Effector CD4-positive, alpha-beta T cell (primary cell): ENCODE measurements at regions not wholly inside any gene's neighbourhood (a gene's known extent, or its start where the extent isn't known, plus 50 kb on each side); places are given as distances from the start of the nearest gene placed in this dataset.

Source experiments
- DNase-seq: peaks from one replicate; pipeline ENCODE4 v3.0.0-alpha.2; 2020

DNA sequence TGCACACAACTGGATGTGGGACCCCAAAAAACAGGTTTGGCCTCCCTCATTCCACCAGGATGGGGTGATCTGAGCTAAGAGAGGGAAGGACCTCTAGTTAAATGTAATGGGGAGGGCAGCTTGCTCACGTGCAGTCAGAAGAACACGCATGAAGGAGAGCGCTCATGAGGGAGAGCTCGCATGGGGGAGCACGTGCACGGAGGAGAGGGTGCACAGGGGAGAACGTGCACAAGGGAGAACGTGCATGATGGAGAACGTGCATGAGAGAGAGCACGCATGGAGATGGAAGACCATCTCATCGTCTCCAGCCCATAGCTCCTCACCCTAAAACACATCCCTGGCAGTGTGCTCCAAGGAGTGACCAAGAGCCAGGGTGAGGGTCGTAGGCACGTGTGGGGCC lies 141.2 kb downstream of the RBFOX3 start:
- no peak for DNase-seq

DNA sequence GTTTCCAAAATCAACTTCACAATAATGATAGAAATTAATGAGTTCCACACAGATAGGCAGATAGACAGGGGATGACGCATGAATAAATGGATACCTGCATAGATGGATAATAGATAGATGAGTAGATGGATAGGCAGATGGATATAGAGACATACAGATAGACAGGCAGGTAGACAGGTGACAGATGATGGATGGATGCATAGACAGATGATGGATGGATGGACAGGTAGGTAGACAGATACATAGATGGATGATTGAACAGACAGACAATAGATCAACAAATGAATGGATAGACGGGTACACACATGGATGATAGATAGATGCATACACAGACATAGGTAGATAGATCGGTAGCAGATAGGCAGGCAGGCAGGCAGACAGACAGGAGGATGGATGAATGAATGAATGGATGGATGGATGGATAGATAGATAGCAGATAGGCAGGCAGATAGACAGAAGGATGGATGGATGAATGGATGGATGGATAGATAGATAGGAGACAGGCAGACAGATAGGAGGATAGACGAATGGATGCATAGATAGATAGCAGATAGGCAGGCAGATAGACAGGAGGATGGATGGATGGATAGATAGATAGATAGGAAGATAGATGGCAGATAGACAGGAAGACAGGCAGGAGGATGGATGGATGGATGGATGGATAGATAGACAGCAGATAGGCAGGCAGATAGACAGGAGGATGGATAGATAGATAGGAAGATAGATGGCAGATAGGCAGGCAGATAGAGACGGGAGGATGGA lies 142.5 kb downstream of the RBFOX3 start:
- no peak for DNase-seq

DNA sequence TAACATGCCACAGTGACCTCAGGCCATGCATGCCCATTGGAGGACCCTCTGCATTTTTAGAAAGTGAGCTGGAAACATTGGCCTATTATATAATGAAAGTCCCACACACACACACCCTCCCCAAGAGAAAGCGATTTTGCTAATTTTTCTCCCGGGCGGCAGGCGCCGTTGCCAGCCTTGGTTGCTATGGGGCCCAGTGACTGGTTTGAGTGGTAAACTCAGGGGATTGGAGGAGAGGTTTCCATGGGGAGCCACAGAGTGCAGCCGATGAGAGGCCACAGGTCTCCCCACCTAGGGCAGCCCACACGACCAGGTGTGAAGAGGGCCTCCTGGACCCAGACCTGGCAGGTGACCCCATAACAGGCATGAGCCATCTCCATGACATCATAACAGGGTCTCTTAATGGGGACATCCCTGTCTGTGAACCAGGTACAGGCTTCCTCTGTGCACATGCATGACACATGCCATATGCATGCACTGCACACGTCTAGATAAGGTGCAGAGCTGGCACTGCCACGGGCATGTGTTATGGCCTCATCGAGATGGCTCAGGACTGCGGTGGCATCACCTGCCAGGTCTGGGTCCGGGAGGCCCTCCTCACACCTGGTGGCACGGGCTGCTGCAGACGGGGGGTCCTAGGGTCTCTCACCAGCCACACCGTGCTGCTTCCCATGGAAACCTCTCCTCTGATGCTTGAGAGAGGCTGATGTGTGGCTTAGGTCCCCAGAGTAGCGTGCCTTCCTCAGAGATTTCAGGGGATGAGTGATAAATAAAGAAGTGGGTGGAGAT lies 144.1 kb downstream of the RBFOX3 start:
- DNase-seq: no peak

DNA sequence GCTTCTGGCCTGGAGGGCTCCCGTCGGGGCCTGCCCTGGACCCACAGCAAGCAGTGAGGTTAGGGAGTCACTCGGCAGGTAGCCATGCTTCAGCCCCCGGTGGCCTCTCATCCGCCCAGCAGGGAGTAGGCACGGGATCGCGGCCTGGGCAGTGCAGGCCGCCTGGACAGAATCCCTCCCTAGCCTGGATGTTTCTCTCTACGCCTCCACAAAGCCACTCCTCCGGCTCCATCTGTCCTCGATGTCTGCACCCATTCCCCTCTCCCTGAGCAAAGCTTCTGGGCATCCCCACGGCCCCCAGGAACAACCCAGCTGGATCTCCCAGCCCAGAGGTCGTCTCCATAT lies 145.2 kb downstream of the RBFOX3 start:
- DNase-seq: no peak

DNA sequence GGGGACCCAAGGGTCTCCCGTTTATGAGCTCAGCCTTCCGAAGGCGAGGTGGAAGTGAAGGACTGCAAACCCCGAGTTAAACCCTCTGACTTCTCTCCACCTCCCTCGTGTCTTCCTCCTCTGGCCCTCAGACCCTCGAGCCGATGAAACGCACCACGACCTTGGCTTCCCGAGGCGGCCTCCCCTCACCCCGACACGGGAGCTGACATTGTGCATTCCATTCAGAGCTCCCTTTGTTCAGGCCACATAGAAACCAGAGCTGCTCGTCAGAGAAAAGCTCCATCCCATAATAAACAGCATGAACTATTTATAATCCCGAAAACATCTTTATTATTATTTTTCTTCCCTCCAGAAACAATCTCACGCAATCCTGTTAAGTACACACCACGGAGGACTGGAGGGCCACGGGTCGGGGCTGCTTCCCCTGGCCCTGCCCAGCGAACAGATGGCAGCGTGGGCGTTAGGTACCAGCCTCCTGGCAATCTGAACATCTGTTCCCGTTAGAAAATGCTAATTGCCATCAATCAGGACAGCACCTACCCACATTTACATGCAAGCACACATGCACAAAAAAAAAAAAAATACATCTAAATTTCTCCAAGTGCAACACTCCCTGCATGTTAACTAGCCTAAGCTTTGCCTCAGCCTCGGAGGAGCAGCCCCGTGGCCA lies 145.7 kb downstream of the RBFOX3 start:
- DNase-seq: no peak

DNA sequence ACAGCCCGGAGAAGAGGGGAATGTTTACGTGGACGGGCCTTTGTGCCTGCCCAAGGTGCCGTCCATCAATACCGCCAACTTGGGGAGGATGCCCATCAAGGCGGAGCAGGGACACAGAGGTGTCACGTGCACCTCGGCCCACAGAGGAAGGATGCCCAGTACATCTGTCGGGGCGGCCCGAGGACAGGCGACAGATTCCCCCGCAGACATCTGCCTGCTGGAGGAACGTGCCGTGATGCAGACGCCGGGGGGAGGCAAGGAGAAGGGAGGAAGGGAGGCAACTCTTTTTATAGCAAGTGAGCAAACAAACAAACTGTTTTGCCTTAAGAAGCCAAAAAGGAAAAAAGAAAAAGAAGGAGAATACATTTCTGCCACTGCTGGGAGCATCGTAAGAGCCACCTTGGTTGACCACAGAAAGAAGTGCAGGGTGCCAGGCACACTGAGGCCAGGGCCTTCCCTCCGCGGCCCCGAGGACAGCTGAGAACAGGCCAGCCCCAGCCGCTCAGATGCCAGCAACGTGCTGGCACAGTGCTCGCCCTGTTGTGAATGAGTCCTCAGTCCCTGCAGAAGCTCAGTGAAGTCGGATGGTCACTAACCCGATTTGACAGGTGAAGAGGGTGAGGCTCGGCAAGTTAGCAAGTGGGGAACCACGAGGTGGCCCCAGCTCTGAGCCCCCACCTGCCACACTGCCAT lies 146.4 kb downstream of the RBFOX3 start:
- DNase-seq: no peak

DNA sequence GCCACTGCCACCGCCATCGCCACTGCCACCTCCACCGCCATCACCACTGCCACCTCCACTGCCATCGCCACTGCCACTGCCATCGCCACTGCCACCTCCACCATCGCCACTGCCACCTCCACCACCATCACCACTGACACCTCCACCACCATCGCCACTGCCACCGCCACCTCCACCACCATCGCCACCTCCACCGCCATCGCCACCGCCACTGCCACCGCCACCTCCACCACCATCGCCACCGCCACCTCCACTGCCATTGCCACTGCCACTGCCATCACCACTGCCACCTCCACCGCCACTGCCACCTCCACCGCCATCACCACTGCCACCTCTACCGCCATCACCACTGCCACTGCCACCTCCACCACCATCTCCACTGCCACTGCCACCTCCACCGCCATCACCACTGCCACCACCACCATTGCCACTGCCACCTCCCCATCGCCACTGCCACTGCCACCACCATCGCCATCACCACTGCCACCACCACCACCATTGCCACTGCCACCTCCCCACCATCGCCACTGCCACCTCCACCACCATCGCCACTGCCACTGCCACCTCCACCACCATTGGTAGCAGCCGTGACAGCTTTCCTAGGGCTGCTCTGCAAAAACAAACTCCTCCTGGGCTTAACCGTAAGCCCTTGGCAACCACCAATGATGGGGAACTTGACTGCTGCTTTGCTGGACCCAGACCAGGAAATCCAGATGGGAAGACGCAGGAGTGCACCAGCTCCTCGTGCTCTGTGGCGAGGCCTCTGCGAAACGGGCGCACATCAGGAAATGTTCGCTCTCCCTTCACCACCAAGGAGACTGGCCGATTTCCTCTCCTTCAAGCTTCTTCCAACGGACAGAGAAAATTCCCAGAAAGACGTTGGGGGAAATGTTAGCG lies 147.2 kb downstream of the RBFOX3 start:
- no peak for DNase-seq

DNA sequence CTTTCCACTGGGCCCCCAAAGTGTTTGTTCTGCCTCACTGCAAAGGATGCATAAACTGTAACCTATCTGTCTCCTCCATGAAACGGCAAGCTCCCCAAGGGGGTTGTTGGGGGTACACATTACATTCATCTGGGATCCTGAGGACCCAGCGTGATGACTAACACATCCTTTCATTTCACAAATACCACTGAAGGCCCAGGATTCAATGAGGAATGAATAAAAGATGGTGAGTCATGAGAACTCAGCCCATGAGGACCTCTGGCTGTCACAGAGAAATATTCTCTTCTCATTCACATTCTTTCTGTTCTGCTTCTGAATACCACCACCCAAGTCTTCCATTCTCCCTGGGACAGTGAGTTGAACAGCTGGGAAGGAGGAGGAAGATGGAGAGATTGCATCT lies 149.8 kb downstream of the RBFOX3 start:
- DNase-seq: no peak

DNA sequence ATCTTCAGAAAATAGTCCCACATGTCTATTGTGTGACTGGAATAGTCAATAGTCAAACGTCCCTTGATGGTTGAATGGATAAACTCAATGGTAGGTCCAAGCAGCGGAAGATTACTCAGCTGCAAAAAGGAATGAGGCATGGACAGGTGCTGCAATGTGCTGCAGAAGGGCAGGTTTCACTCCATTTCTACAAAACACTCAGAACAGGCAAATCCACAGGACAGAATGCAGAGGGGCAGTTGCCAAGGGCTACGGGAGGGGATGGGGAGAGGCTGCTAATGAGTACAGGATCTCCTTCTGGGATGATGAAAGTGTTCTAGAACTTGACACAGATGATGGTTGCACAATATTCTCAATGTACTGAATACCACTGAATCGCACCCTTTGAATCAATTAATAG lies 151.0 kb downstream of the RBFOX3 start:
- DNase-seq: no peak

DNA sequence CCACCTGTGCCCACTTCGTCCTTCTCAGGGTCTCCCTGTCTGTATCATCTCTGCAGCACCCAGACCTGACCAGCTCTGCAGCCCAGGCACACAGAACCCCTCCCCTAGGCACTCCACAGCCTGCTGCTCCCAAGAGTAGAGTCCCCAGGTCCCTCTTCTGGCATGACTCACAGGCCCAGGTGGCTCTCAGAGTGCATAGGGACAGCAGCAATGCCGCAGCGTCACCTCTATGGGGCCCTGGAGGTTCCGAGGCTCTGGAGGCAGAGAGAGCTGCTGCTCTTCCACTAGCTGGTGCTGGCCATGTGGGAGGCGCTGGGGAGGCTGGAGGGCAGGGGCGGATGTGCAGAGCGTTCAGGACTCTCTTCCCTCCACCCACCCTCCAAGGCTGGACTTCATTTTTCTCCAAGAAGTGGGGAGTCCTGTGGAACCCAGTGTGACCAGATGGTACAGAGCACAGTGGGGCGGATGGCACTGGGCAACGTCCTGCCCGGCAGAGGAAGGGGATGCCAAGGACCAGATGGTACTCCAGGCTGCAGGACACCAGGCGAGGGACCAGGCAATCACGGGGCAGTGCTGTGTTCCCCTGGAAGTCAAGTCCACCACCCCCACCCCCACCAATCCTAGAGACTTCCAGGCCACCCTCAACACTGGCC lies 151.7 kb downstream of the RBFOX3 start:
- DNase-seq: no peak

DNA sequence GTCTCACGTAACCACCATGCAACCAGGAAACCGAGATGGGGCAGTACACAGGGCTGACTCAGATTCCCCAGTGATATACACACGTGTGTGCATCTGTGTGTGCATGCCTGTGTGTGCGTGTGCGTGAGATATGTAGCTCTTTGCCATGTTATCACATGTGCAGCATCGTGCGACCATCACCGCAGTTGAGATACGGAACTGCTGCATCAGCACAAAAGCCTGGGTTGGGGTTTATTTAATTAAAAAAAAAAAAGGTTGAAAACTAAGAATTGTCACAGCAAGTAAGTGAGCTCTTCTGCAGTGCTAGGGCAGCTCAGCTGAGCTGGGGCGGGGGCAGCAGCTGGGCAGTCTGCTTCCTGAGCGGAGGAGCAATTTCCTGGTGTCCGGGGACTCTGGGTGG lies 152.5 kb downstream of the RBFOX3 start:
- DNase-seq: no peak

DNA sequence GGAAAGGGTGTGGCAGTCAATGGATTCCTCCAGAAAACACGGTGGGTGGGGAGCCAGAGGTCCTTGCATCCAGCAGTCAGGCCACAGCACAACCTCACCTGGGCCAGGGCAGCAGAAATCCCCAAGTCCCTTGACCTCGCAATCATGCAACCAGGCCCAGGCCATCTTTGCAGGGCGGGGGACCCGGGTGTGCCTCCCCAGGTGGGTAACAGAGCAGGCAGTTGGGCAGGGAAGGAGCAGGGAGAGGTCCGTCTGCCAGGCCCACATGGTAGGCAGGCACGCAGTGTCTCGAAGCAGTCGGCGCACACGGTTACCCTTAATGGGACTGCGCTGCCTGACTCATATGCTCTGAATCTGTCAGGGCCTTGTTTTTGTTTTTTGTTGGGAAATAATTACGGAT lies 153.0 kb downstream of the RBFOX3 start:
- DNase-seq: no peak

DNA sequence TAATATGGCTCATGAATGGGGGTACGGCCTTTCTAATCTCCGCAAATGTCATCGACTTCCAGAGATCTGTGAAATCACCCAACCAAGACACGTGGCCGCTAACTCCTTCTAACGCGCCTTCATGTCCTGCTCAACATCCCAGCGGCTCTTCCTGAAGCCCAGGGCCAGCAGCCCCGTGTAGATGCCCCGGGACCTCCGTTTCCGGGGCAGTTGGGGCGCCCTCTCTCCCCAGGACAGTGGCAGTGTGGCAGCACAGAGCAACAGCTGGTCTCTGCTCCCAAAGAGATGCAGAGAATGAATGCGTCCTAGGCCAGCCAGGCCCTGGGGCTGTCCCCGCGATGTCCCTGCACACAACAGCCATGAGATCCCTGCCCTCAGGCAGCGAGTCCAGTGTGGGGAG lies 153.5 kb downstream of the RBFOX3 start:
- no peak for DNase-seq

DNA sequence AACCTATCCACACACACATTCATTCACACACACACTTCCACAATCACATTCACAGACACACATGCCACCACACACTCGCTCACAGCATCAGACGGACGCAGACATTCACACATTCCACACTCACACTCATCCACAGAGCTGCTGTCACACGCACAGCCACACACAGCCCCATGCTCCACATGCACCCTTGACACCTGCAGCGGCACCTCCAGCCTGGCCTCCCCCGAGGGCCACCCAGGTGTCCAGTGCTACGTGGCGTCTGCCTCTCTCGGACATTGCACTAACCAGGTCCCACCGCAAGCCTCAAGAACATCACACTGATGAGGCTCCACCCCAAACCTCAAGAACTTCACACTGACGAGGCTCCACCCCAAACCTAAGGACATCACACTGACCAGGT lies 155.2 kb downstream of the RBFOX3 start:
- DNase-seq: no peak

DNA sequence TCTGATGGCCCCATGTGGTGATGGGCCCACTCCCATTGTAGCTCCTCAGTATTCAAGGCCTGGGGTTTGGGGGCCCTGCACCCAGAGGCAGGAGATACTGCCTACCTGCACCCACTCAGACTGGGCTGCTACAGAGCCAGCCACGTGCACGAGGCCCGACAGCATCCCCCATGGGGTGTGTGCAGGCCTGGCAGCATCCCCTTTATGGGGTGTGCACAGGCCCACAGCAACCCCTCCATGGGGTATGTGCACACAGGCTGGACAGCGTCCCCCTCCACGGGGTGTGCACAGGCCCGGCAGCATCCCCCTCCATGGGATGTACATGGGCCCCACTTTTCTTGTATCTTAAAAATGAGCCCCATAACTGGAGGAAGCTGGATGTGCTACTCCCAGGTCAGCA lies 156.0 kb downstream of the RBFOX3 start:
- DNase-seq: no peak

DNA sequence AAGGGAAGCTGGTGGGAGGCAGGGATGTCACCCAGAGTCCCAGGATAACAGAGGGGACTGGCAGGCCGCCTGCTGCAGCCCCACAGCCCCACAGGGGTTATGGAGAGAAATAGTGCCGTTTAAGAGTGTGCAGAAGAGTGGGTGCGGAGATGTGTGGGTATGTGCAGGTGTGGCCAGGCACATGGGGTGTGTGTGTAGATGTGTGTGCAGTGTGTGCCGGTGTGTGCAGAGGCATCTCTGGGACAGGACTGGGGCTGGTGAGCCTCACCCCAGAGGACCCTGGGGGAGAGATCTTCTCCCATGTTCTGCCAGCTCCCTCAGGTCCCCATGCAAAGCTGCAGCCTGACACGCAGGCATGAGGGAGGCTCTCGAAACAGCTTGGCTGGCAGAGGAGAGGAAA lies 157.4 kb downstream of the RBFOX3 start:
- no peak for DNase-seq

DNA sequence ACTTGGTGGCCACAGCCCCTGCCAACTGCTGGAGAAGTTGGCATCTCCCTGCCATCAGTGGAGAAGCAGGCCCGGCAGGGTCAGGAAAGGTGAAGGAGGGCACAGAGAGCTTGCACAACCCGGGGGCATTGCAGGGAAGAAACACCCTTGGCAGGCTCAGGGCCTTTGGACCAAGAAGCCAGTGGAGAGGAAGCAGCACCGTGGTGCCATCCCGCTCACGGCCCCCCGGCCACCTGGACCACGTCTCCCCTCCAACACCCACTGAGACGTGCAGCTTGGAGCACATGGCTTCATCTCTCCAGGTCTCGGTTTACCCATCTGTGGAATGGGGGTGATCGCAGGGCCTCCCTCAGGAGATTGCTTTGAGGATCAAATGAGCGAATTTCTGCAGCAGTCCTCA lies 158.1 kb downstream of the RBFOX3 start:
- DNase-seq: no peak

DNA sequence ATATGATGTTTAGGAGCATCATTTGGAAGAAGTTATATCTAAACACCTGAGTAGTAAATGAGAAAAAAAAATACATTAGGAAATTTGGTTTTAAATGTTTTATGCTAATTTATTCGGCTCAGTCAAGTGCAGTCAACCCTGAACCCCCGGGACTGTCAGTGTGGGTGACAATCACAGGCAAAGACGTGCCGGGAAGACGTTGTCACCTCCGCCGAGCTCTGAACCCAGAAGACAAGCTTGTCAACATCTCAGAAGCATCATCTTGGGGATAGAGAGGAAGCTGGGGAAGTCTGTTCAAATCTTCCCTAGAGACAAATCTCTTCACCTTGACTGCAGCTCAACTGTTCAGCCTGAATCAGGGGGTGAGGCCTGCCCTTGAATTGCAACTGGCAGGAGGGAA lies 159.7 kb downstream of the RBFOX3 start:
- no peak for DNase-seq

DNA sequence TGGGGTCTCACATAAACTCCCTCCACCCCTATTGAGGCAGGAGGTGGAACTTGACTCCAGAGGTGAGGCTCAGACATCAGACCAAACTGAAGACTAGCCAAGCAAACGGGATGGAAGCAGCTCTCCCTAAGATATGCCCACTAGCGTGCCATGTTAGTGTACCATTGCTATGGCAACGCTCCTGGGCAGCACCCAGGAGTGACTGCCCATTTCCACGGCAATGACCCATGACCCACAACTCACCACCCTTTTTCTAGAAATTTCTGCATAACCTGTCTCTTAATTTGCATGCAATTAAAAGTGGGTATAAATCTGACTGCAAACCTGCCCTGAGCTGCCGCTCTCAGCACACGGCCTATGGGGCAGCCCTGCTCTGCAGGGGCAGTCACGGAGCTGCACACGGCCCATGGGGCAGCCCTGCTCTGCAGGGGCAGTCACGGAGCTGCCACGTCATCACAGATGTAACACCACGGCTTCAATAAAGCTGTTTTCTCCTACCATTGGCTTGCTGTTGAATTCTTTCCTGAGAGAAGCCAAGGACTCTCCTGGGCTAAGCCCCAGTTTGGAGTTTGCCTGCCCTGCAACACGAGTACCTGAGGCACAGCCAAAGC lies 164.3 kb downstream of the RBFOX3 start:
- no peak for DNase-seq

DNA sequence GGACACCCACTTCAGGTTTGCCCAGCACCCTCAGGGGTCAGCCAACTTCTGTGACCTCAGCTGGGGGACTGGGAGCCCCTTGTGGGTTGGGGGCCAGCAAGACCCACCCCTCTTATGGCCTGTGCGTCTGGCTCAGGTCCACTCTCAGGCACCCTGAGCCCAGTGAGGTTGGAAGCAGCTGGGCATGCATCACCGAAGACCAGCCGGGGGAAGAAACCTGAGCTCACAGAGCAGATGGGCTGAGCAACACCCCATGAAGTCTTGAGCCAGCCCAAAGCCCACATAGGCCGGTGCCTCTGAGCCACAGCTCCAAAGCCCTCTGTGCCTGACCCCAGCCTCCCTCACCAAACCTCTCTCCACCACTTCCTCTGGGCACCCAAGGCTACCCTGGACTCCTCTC lies 166.7 kb downstream of the RBFOX3 start:
- no peak for DNase-seq

DNA sequence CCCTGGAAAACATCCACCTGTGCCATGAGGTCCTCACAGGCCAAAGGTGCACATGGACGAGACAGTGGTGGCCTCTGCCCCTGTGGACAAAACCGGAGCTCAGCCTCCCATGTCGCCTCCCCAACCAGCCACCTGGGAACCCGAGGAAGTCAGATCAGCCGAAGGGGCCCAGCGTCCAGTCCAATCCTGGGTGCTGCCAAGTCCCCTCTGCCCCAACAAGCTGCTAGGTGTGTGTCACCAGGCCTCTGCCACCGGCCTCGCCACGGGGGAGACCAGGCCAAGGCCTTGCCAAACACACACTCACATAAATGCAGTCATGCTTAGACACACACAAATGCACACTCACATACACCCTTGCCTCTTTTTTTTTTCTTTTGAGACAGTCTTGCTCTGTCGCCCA lies 167.8 kb downstream of the RBFOX3 start:
- no peak for DNase-seq
